ENCODE measurements at regions not wholly inside any gene's neighbourhood (a gene's known extent, or its start where the extent isn't known, plus 50 kb on each side); places are given as distances from the start of the nearest gene placed in this dataset.

DNA sequence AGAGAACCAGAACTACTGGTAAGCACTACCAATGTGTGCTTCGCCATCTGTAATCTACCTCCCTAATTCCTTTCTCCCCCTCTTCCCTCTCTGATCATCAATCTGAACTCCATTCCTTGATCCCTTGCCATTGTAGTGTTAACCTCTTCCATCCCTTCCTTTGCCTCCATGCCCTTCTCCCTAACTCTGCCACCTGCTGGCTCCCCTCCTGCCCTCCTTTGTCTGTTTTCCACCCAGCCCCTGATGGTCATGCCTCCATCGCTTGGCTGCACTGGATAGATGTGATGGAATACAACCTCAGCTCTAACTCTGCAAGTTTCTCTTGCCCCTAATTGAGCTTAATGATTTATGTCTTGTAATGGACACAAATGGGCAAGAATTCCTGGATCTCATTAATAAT, 108.2 kb upstream of the ASIC2 start:
- H3K36me3 ChIP-seq (ENCODE audit: control insufficient read depth, insufficient read depth, low read length), result no peaks in the 10 kb centered on the region
- WGBS (ENCODE audit: insufficient coverage, insufficient read length), result no CpG with 5 or more reads among the region's 2 CpGs
- H3K4me3 ChIP-seq (ENCODE audit: low read length), result no peak overlapping the region
- no peaks in the 10 kb centered on the region for H3K27me3 ChIP-seq (ENCODE audit: control insufficient read depth, insufficient read depth, low read length)
- no peak for DNase-seq (ENCODE audit: low read depth, low spot score)
- no peak overlapping the region for H3K27ac ChIP-seq (ENCODE audit: low read length)
- no peaks in the 10 kb centered on the region for H3K9me3 ChIP-seq (ENCODE audit: control insufficient read depth, insufficient read depth, low read length)
- no peaks in the 10 kb centered on the region; the same call in 1 of the 2 replicates for H3K4me1 ChIP-seq (ENCODE audit: control insufficient read depth, insufficient read depth, low read length)

DNA sequence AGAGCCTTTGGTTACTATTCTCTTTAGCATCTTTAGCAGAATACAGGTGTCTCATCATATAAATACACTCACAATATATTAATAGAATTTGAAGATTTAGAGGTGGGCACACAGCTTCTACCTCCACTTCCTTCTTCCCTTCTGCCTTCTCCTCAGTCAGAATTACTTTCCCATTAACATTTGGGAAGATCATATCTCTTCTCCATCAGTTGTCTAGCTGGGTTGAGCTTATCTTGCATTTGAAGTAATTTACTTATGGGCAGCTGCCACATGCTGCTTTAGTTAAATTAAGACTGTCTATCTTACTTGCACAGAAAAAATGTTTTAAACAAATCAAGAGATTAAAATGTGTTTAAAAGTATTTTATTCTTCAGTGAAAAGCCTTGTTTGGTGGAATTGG, 110.1 kb upstream of the ASIC2 start:
- H3K4me1 ChIP-seq (ENCODE audit: control insufficient read depth, insufficient read depth, low read length), result no peaks in the 10 kb centered on the region; the same call in 1 of the 2 replicates
- no peak overlapping the region for H3K4me3 ChIP-seq (ENCODE audit: low read length)
- no peaks in the 10 kb centered on the region for H3K27me3 ChIP-seq (ENCODE audit: control insufficient read depth, insufficient read depth, low read length)
- no peaks in the 10 kb centered on the region for H3K36me3 ChIP-seq (ENCODE audit: control insufficient read depth, insufficient read depth, low read length)
- no peaks in the 10 kb centered on the region for H3K9me3 ChIP-seq (ENCODE audit: control insufficient read depth, insufficient read depth, low read length)
- no peak for DNase-seq (ENCODE audit: low read depth, low spot score)
- no peak overlapping the region for H3K27ac ChIP-seq (ENCODE audit: low read length)

GRCh38 chr17:33404070-33404819, 111.2 kb upstream of the ASIC2 start:
- H3K9me3 ChIP-seq (ENCODE audit: control insufficient read depth, insufficient read depth, low read length), result no peaks in the 10 kb centered on the region
- no peaks in the 10 kb centered on the region for H3K36me3 ChIP-seq (ENCODE audit: control insufficient read depth, insufficient read depth, low read length)
- no peaks in the 10 kb centered on the region; the same call in 1 of the 2 replicates for H3K4me1 ChIP-seq (ENCODE audit: control insufficient read depth, insufficient read depth, low read length)
- no peak overlapping the region for H3K4me3 ChIP-seq (ENCODE audit: low read length)
- no peak for DNase-seq (ENCODE audit: low read depth, low spot score)
- no peak overlapping the region for H3K27ac ChIP-seq (ENCODE audit: low read length)
- WGBS (ENCODE audit: insufficient coverage, insufficient read length), result no CpG with 5 or more reads among the region's 4 CpGs
- H3K27me3 ChIP-seq (ENCODE audit: control insufficient read depth, insufficient read depth, low read length), result no peaks in the 10 kb centered on the region

DNA sequence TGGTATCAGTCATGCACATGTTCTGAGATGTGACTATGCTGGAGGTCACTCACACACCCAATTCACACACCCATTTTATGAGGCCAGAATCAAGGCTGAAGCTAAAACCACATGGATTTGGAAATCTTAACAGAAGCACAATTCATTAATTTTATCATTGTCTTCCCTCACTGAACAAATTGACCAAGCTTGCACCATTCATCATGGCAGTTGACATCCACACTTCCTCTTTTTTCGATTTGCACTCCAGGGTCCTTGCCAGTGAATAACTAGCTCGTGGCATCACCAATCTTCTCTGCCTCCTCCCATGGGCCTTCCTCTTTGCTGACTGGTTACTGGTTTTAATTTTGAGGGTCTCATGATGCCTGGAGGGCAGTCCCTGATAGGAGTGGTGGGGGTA, 123.0 kb upstream of the ASIC2 start:
- no peak overlapping the region for H3K27ac ChIP-seq (ENCODE audit: low read length)
- no peaks in the 10 kb centered on the region for H3K4me1 ChIP-seq (ENCODE audit: control insufficient read depth, insufficient read depth, low read length)
- H3K9me3 ChIP-seq (ENCODE audit: control insufficient read depth, insufficient read depth, low read length), result no peaks in the 10 kb centered on the region
- no peak for DNase-seq (ENCODE audit: low read depth, low spot score)
- H3K4me3 ChIP-seq (ENCODE audit: low read length), result no peak overlapping the region
- H3K27me3 ChIP-seq (ENCODE audit: control insufficient read depth, insufficient read depth, low read length), result no peaks in the 10 kb centered on the region
- no peaks in the 10 kb centered on the region for H3K36me3 ChIP-seq (ENCODE audit: control insufficient read depth, insufficient read depth, low read length)
- WGBS (ENCODE audit: insufficient coverage, insufficient read length), result no CpG with 5 or more reads among the region's 2 CpGs

- Histone ChIP-seq H3K4me1 (ENCODE audit: control insufficient read depth, insufficient read depth, low read length) (no peaks in the 10 kb centered on the region), H3K27me3 (ENCODE audit: control insufficient read depth, insufficient read depth, low read length) (no peaks in the 10 kb centered on the region), H3K4me3 (ENCODE audit: low read length) (no peak overlapping the region), H3K9me3 (ENCODE audit: control insufficient read depth, insufficient read depth, low read length) (no peaks in the 10 kb centered on the region), H3K27ac (ENCODE audit: low read length) (no peak overlapping the region), H3K36me3 (ENCODE audit: control insufficient read depth, insufficient read depth, low read length) (no peaks in the 10 kb centered on the region)
- no peak for DNase-seq (ENCODE audit: low read depth, low spot score)
- no CpG with 5 or more reads among the region's 3 CpGs for WGBS (ENCODE audit: insufficient coverage, insufficient read length)
These were observed 128.8 kb upstream of the ASIC2 start for GRCh38 chr17:33421933-33422332.

- WGBS (ENCODE audit: insufficient coverage, insufficient read length), result no CpG with 5 or more reads among the region's 6 CpGs
- Histone ChIP-seq H3K27ac (ENCODE audit: low read length) (no peak overlapping the region), H3K9me3 (ENCODE audit: control insufficient read depth, insufficient read depth, low read length) (no peaks in the 10 kb centered on the region), H3K4me1 (ENCODE audit: control insufficient read depth, insufficient read depth, low read length) (no peaks in the 10 kb centered on the region), H3K4me3 (ENCODE audit: low read length) (no peak overlapping the region), H3K27me3 (ENCODE audit: control insufficient read depth, insufficient read depth, low read length) (no peaks in the 10 kb centered on the region), H3K36me3 (ENCODE audit: control insufficient read depth, insufficient read depth, low read length) (no peaks in the 10 kb centered on the region)
- DNase-seq (ENCODE audit: low read depth, low spot score), result no peak
These were observed 140.5 kb upstream of the ASIC2 start for GRCh38 chr17:33433581-33433980.

- H3K27ac ChIP-seq (ENCODE audit: low read length), result no peak overlapping the region
- no peak for DNase-seq (ENCODE audit: low read depth, low spot score)
- H3K27me3 ChIP-seq (ENCODE audit: control insufficient read depth, insufficient read depth, low read length), result no peaks in the 10 kb centered on the region
- H3K4me3 ChIP-seq (ENCODE audit: low read length), result no peak overlapping the region
- H3K36me3 ChIP-seq (ENCODE audit: control insufficient read depth, insufficient read depth, low read length), result no peaks in the 10 kb centered on the region
- H3K4me1 ChIP-seq (ENCODE audit: control insufficient read depth, insufficient read depth, low read length), result no peaks in the 10 kb centered on the region
- H3K9me3 ChIP-seq (ENCODE audit: control insufficient read depth, insufficient read depth, low read length), result no peaks in the 10 kb centered on the region
These were observed 141.7 kb upstream of the ASIC2 start for GRCh38 chr17:33434841-33435240.

- H3K27ac ChIP-seq (ENCODE audit: low read length), result no peak overlapping the region
- no peaks in the 10 kb centered on the region for H3K36me3 ChIP-seq (ENCODE audit: control insufficient read depth, insufficient read depth, low read length)
- no peak for DNase-seq (ENCODE audit: low read depth, low spot score)
- no peaks in the 10 kb centered on the region for H3K4me1 ChIP-seq (ENCODE audit: control insufficient read depth, insufficient read depth, low read length)
- H3K9me3 ChIP-seq (ENCODE audit: control insufficient read depth, insufficient read depth, low read length), result no peaks in the 10 kb centered on the region
- H3K27me3 ChIP-seq (ENCODE audit: control insufficient read depth, insufficient read depth, low read length), result no peaks in the 10 kb centered on the region
- no peak overlapping the region for H3K4me3 ChIP-seq (ENCODE audit: low read length)
- no CpG with 5 or more reads among the region's 2 CpGs for WGBS (ENCODE audit: insufficient coverage, insufficient read length)
These were observed 142.7 kb upstream of the ASIC2 start for GRCh38 chr17:33435721-33436301.

- no CpG with 5 or more reads among the region's 3 CpGs for WGBS (ENCODE audit: insufficient coverage, insufficient read length)
- Histone ChIP-seq H3K9me3 (ENCODE audit: control insufficient read depth, insufficient read depth, low read length) (no peaks in the 10 kb centered on the region), H3K27me3 (ENCODE audit: control insufficient read depth, insufficient read depth, low read length) (no peaks in the 10 kb centered on the region), H3K4me1 (ENCODE audit: control insufficient read depth, insufficient read depth, low read length) (no peaks in the 10 kb centered on the region), H3K36me3 (ENCODE audit: control insufficient read depth, insufficient read depth, low read length) (no peaks in the 10 kb centered on the region), H3K27ac (ENCODE audit: low read length) (no peak overlapping the region), H3K4me3 (ENCODE audit: low read length) (no peak overlapping the region)
- DNase-seq (ENCODE audit: low read depth, low spot score), result no peak
These were observed 143.2 kb upstream of the ASIC2 start for GRCh38 chr17:33436321-33436720.

DNA sequence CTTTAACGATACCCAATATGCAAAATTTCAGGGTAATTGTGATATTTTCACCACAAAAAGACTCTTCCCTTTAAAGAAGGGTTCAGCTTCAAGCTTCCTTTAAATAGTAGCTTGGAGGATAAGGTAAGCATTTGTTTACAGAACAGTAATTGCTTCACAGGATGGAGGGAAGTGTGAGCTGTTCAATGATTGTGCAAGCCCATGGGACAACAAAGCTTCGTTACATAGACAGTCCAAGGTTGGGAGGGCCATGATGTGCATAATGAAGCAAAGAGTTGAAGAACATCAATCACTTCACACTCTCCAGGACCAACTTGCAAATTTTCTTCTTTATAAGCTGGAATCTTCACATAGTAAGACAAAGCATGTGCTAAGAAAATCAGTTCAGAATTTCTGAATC, 145.0 kb upstream of the ASIC2 start:
- no peak overlapping the region for H3K27ac ChIP-seq (ENCODE audit: low read length)
- no CpG with 5 or more reads among the region's 2 CpGs for WGBS (ENCODE audit: insufficient coverage, insufficient read length)
- DNase-seq (ENCODE audit: low read depth, low spot score), result no peak
- H3K36me3 ChIP-seq (ENCODE audit: control insufficient read depth, insufficient read depth, low read length), result no peaks in the 10 kb centered on the region
- H3K27me3 ChIP-seq (ENCODE audit: control insufficient read depth, insufficient read depth, low read length), result no peaks in the 10 kb centered on the region
- H3K9me3 ChIP-seq (ENCODE audit: control insufficient read depth, insufficient read depth, low read length), result no peaks in the 10 kb centered on the region
- H3K4me3 ChIP-seq (ENCODE audit: low read length), result no peak overlapping the region
- H3K4me1 ChIP-seq (ENCODE audit: control insufficient read depth, insufficient read depth, low read length), result no peaks in the 10 kb centered on the region

DNA sequence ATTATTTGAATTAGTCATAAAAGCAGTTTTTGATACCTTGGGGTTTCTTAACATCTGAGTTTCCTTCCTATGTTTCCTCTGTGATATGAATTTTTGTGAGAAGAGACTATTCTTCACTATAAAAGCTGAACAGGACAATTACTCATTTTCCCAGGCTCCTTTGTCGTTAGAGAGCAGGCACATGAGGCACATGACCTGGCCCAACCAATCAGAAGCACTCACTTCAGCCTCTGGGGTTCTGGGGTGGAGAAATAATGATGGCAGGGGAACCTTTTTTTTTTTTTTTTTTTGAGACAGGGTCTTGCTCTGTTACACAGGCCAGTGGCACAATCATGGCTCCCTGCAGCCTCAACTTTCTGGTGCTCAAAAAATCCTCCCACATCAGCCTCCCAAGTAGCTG, 145.5 kb upstream of the ASIC2 start:
- H3K27ac ChIP-seq (ENCODE audit: low read length), result no peak overlapping the region
- no CpG with 5 or more reads among the region's 1 CpG for WGBS (ENCODE audit: insufficient coverage, insufficient read length)
- H3K9me3 ChIP-seq (ENCODE audit: control insufficient read depth, insufficient read depth, low read length), result no peaks in the 10 kb centered on the region
- H3K4me3 ChIP-seq (ENCODE audit: low read length), result no peak overlapping the region
- H3K36me3 ChIP-seq (ENCODE audit: control insufficient read depth, insufficient read depth, low read length), result no peaks in the 10 kb centered on the region
- no peak for DNase-seq (ENCODE audit: low read depth, low spot score)
- no peaks in the 10 kb centered on the region for H3K27me3 ChIP-seq (ENCODE audit: control insufficient read depth, insufficient read depth, low read length)
- no peaks in the 10 kb centered on the region for H3K4me1 ChIP-seq (ENCODE audit: control insufficient read depth, insufficient read depth, low read length)

All from iPS DF 6.9 (cell line).